ENCODE measurements at regions not wholly inside any gene's neighbourhood (a gene's known extent, or its start where the extent isn't known, plus 50 kb on each side); places are given as distances from the start of the nearest gene placed in this dataset.
"Not testable (repeated sequence)": the region's sequence is repeated elsewhere in the genome, so short reads cannot be mapped to it uniquely, and the experiment has no call there.

- DNase-seq, result no peak
Observed at GRCh38 chr3:106485217-106485616, 616.4 kb upstream of the CBLB start.

GRCh38 chr3:106485802-106486201 is 617.0 kb upstream of the CBLB start:
- DNase-seq, result no peak

GRCh38 chr3:106486945-106487639 is 618.3 kb upstream of the CBLB start:
- DNase-seq, result not testable (repeated sequence)

GRCh38 chr3:106488331-106488730 is 619.5 kb upstream of the CBLB start:
- no peak for DNase-seq

- no peak for DNase-seq
Observed at GRCh38 chr3:106491796-106492195, 623.0 kb upstream of the CBLB start.

- DNase-seq, result no peak
Observed at GRCh38 chr3:106508331-106508893, 639.6 kb upstream of the CBLB start.

GRCh38 chr3:106510206-106510605 is 641.4 kb upstream of the CBLB start:
- DNase-seq, result no peak

- DNase-seq, result no peak
Observed at GRCh38 chr3:106512846-106513245, 644.0 kb upstream of the CBLB start.

- no peak for DNase-seq
Observed at GRCh38 chr3:106514431-106514830, 645.6 kb upstream of the CBLB start.

GRCh38 chr3:106518516-106518915 is 649.7 kb upstream of the CBLB start:
- DNase-seq, result no peak

- DNase-seq, result no peak
Observed at GRCh38 chr3:106522397-106522796, 653.6 kb upstream of the CBLB start.

GRCh38 chr3:106528932-106529331 is 660.1 kb upstream of the CBLB start:
- DNase-seq, result no peak

GRCh38 chr3:106529738-106530137 is 660.9 kb upstream of the CBLB start:
- no peak for DNase-seq

GRCh38 chr3:106530367-106530766 is 661.6 kb upstream of the CBLB start:
- DNase-seq, result no peak

GRCh38 chr3:106531771-106532329 is 663.0 kb upstream of the CBLB start:
- not testable (repeated sequence) for DNase-seq

GRCh38 chr3:106533093-106533787 is 664.4 kb upstream of the CBLB start:
- DNase-seq, result no peak

GRCh38 chr3:106533788-106534160 is 665.0 kb upstream of the CBLB start:
- DNase-seq, result no peak

GRCh38 chr3:106534206-106534605 is 665.4 kb upstream of the CBLB start:
- DNase-seq, result no peak

- no peak for DNase-seq
Observed at GRCh38 chr3:106540743-106541142, 671.9 kb upstream of the CBLB start.

GRCh38 chr3:106542101-106542769 is 673.4 kb upstream of the CBLB start:
- no peak for DNase-seq

GRCh38 chr3:106552351-106553043 is 683.7 kb upstream of the CBLB start:
- DNase-seq, result no peak

GRCh38 chr3:106560451-106560966 is 691.7 kb upstream of the CBLB start:
- no peak for DNase-seq

GRCh38 chr3:106566277-106566676 is 697.5 kb upstream of the CBLB start:
- peak; percentile 39 to 57 for DNase-seq
